ENCODE measurements at regions not wholly inside any gene's neighbourhood (a gene's known extent, or its start where the extent isn't known, plus 50 kb on each side); places are given as distances from the start of the nearest gene placed in this dataset.

- H3K9me3 Mint-ChIP-seq = peaks cover 6% of the 10 kb centered on the region; the same call in 2 of the 3 replicates
- peaks cover 39% of the 10 kb centered on the region for H3K4me1 Mint-ChIP-seq
These were observed 288.7 kb upstream of the ERCC4 start for GRCh38 chr16:13631213-13631767.

More at GRCh38 chr16:13631213-13631767, 288.7 kb upstream of the ERCC4 start:
- Histone ChIP-seq H4K20me1 (replicated peaks; ENCODE audit: insufficient read depth) (no peaks in the 10 kb centered on the region), H3K4me3 (no peak overlapping the region), H3K27me3 (ENCODE audit: insufficient read depth) (no peaks in the 10 kb centered on the region), H2AFZ (no peak overlapping the region), H3K27ac (ENCODE audit: low read depth) (peak overlapping the region; percentile 58; the same call in 1 of the 2 replicates), H3K79me2 (replicated peaks; ENCODE audit: insufficient read depth) (no peaks in the 10 kb centered on the region), H3F3A (replicated peaks; ENCODE audit: low read depth) (no peaks in the 10 kb centered on the region), H3K4me1 (ENCODE audit: insufficient read depth) (peaks cover 28% of the 10 kb centered on the region), H3K4me2 (0 out of 2 replicates have a peak overlapping the region, but pooled peaks have one; percentile 24), H3K9me2 (ENCODE audit: insufficient read depth) (peaks cover 14% of the 10 kb centered on the region), H3K36me3 (ENCODE audit: insufficient read depth) (no peaks in the 10 kb centered on the region)
- H3K27ac Mint-ChIP-seq = peak overlapping the region; percentile 10
- H3K27me3 Mint-ChIP-seq (ENCODE audit: insufficient read depth, low read depth, poor library complexity) = no peaks in the 10 kb centered on the region
- ATAC-seq (no peak), DNase-seq (ENCODE audit: low spot score) (no peak)
- TF ChIP-seq EZH2 (IDR thresholded peaks at IDR 0.05; ENCODE audit: low read depth, unreplicated experiment) (no peak), STAT1 (IDR thresholded peaks at IDR 0.05; ENCODE audit: unreplicated experiment) (no peak), CREB1 (CRISPR knock-in tag; IDR thresholded peaks at IDR 0.05; ENCODE audit: low read depth) (no peak), POLR2AphosphoS5 (IDR thresholded peaks at IDR 0.05; ENCODE audit: low read depth) (no peak), ZNF114 (CRISPR knock-in tag; IDR thresholded peaks at IDR 0.05) (no peak), ZNF331 (CRISPR knock-in tag; IDR thresholded peaks at IDR 0.05; ENCODE audit: low read depth) (no peak), EZH2phosphoT487 (IDR thresholded peaks at IDR 0.05; ENCODE audit: unreplicated experiment) (no peak), JUNB (IDR thresholded peaks at IDR 0.05; ENCODE audit: unreplicated experiment) (no peak), CTCF (conservative IDR thresholded peaks at IDR 0.05; ENCODE audit: low read depth in 2 of 2) (no peak), ETS1 (IDR thresholded peaks at IDR 0.05) (no peak), REST (IDR thresholded peaks at IDR 0.05; ENCODE audit: unreplicated experiment) (no peak), NANOG (IDR thresholded peaks at IDR 0.05; ENCODE audit: borderline replicate concordance) (no peak), ZNF462 (CRISPR knock-in tag; IDR thresholded peaks at IDR 0.05) (no peak)
- peaks cover 16% of the 10 kb centered on the region for H3K36me3 Mint-ChIP-seq (ENCODE audit: low read depth)
- H3K4me3 Mint-ChIP-seq = no peak overlapping the region
